ENCODE measurements at regions not wholly inside any gene's neighbourhood (a gene's known extent, or its start where the extent isn't known, plus 50 kb on each side); places are given as distances from the start of the nearest gene placed in this dataset.

DNA sequence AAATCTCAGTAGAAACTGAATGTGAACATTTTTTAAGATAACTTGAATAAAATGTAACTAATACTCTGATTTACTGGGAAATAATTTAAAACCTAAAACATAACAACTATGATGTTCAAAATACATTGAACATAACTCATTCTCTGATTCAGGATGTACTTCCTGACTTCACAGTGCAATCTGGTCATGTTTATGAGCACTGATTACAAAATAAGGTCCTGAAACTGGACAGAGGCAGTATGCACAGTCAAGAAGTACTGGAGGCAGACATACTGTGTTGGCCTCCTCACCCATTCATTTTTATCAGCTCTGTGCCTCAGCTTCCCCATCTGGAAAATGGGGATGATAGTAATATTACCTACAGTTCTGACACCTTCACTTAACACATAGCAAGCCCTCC, 651.3 kb downstream of the PTPRC start:
- Mint-ChIP-seq H3K36me3 (no peaks in the 10 kb centered on the region), H3K9me3 (peaks cover 0 to 9% of the 10 kb centered on the region in 2 donors), H3K27ac (no peak overlapping the region)
- no peak for ATAC-seq
- no peak for DNase-seq (ENCODE audit: low spot score in 2 of 2)

DNA sequence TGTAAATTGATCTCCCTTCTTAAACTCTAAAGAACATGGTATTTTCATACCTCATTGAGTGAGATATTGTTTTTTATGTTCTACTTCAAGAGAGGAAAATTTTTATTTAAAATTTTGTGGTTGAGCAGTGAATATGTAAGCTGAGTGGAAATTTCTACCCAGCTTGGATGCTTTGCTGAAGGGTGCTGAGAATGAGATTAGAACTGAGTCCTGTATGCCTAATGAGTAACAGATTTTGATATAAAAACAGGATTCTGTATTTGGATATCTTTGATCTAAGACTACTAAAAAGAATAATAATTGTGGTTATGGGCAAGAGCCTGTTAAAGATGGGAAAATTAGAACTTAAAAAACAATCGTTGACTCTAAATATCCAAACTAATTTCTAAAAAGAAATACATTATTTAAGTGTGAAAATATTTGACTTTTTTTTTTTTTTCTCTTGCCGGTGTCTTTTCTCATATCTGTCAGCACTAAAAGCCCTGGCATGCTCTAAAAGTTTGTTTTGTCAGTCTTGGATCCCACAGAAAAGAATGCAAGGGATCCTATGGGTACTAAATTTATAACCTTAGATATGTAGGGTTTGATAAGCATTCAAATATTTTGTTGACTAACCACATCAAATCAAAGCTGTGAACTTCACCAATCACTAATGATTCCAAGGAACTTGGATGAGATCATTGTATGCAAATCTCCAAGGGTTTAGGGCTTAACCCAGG, 652.3 kb downstream of the PTPRC start:
- no peak for DNase-seq (ENCODE audit: low spot score in 2 of 2)
- no peaks in the 10 kb centered on the region for H3K36me3 Mint-ChIP-seq
- peaks cover 0 to 4% of the 10 kb centered on the region in 2 donors for H3K9me3 Mint-ChIP-seq
- no peak overlapping the region for H3K27ac Mint-ChIP-seq
- ATAC-seq = no peak

DNA sequence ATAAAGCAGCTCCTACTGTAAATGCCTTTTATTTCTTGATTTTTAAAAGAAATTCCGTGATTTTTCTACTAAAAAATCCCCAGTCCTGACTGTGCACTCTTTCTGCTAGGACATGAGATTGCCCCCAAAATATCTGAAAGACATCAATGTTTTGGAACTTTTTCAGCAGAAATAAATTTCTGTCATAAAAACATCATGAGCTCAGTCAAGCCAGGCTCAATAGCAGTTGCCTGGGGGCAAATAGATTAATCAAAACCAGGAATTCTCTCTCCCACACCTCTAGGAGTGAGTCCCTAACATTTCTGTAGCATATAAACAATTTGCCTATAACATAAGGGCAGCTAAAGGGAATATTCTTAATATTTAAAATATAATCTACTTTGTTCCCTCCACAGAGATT, 654.1 kb downstream of the PTPRC start:
- no peaks in the 10 kb centered on the region for H3K9me3 Mint-ChIP-seq
- no peak for DNase-seq (ENCODE audit: low spot score in 2 of 2)
- no peaks in the 10 kb centered on the region for H3K36me3 Mint-ChIP-seq
- ATAC-seq = no peak
- no peak overlapping the region for H3K27ac Mint-ChIP-seq

DNA sequence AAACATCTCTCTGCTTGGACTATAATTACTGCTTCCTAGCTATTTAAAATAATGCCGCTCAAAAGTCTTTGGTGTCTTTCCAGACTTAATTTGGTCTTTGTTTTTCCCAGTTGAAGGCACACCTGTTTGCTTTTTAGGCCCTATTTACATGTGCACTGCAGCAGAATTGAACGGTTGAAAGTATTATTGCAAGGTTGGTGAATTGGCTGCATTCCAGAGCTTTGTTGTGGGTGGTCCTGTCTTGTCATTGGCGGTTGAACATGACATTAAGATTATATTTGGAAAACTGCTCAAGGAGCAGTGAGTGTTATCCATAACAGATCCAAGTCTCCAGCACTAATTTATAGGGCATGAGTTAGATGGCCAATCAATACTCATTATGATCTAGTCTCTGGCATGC, 656.3 kb downstream of the PTPRC start:
- ATAC-seq (no peak), DNase-seq (ENCODE audit: low spot score in 2 of 2) (no peak)
- Mint-ChIP-seq H3K27ac (no peak overlapping the region), H3K9me3 (no peaks in the 10 kb centered on the region), H3K36me3 (no peaks in the 10 kb centered on the region)

DNA sequence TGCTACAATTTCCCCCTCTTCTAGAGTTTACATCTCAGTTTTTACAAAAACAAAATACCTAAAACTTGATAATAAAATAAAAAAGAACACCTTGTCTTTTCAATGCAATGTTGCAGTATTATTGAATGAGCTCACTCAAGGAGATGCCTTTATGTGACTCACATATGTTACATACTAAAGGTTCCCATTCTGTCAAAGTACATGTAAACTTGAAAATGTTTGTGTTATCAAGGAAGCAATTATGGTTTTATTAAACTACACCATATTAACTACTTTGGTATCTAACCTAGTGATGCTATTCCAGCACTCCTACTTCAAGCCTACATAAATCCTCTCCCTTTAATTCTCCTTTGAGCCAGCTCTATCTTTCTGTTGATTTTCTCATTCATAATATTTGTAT, 658.3 kb downstream of the PTPRC start:
- no peak for DNase-seq (ENCODE audit: low spot score in 2 of 2)

DNA sequence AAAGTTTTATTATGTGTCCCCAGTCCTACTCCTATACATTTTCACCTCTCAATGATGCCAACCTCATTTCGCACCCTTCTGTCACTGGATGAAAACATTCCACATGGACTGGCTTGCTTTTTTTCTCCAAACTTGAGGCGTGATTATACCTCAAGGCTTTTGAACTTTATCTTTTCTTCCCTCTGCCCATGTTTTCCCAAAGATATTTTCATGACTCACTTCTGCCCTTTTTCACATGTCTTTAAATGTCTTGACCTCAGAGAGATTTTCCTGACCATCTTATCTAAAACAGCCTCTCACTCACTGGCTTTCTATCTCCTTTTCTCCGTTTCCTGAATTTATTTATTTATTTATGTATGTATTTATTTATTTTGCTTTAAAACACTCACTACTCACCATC, 659.0 kb downstream of the PTPRC start:
- ATAC-seq (no peak), DNase-seq (ENCODE audit: low spot score in 2 of 2) (no peak)
- no peaks in the 10 kb centered on the region for H3K9me3 Mint-ChIP-seq
- H3K27ac Mint-ChIP-seq = no peak overlapping the region
- H3K36me3 Mint-ChIP-seq = no peaks in the 10 kb centered on the region

More for the DNA sequence above, 658.3 kb downstream of the PTPRC start:
- no peaks in the 10 kb centered on the region for H3K36me3 Mint-ChIP-seq
- no peak overlapping the region for H3K27ac Mint-ChIP-seq
- no peaks in the 10 kb centered on the region for H3K9me3 Mint-ChIP-seq
- ATAC-seq = no peak

DNA sequence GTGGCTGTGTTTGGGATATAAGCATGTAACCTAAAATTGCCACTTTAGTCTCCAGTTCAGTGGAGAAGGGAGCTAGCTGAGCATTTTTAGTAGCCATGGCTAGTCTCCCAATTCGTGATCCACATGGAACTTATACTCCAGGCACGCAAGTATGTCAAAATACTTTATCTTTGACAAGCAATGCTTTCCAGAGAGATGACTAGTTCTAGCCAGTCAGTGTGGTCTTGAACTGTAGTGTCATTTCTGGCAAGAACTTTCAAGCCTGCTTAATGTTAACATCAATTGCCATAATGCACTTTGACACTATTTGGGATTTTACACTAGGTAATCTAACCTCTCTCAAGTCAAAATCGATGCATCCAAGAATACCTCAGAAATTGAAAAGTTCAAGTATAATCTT, 660.0 kb downstream of the PTPRC start:
- no peaks in the 10 kb centered on the region for H3K9me3 Mint-ChIP-seq
- ATAC-seq (no peak), DNase-seq (ENCODE audit: low spot score in 2 of 2) (no peak)
- H3K27ac Mint-ChIP-seq = no peak overlapping the region
- peaks cover 0 to 3% of the 10 kb centered on the region in 2 donors for H3K36me3 Mint-ChIP-seq

DNA sequence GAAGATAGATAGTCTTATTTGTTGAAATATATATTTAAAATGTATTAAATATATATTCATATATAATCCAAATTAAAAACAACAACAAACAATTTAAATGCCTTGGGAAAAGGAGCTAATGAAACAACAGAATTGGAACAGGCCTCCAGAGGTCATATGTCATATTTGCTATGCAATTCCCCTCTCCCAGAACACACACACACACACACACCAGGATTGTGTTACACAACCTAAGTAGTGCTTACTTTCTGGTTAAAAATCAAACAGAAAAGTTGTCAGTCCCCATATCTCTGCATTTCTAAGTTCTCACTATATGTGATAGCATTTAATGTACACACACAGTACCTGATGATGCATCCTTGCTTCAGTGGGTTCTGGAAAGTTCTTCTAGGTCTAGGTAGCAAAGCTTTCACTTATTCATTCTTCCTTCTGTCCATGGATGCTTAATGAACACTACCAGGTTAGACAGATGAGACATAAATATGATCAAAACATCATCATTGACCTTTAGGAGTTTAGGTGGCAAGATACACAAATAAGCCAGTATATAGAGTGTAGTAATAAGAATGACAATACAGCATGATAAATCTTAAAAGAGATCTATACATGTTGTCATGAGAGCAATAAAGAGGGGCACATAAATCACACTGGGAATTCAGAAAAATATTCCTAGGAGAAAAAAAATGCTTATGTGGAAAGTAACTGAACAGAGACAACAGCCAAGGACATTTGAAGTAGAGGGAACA, 662.8 kb downstream of the PTPRC start:
- ATAC-seq (no peak), DNase-seq (ENCODE audit: low spot score in 2 of 2) (no peak)
- Mint-ChIP-seq H3K27ac (no peak overlapping the region), H3K9me3 (no peaks in the 10 kb centered on the region), H3K36me3 (peaks cover 4 to 7% of the 10 kb centered on the region in 2 donors)

DNA sequence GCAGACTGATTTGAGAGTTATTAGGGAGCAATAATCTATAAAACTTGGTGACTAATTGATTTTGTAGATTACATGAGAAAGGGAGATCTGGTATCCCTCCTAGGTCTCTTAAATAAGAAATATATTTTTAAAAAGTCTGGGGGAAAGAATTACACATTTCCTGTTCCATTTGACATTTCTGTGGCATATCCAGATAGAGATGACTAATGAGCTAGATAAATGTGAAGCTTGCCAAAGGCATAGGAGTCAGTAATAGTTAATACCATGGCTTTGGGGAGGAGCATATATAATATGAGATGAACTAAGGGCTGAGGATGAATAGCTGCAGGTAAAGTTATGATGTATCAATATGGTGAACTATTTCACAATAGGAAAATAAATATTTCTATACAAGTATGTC, 663.7 kb downstream of the PTPRC start:
- Mint-ChIP-seq H3K27ac (no peak overlapping the region), H3K9me3 (no peaks in the 10 kb centered on the region), H3K36me3 (peaks cover 4 to 7% of the 10 kb centered on the region in 2 donors)
- DNase-seq (ENCODE audit: low spot score in 2 of 2) (no peak), ATAC-seq (peak; percentile 70 to 71)

DNA sequence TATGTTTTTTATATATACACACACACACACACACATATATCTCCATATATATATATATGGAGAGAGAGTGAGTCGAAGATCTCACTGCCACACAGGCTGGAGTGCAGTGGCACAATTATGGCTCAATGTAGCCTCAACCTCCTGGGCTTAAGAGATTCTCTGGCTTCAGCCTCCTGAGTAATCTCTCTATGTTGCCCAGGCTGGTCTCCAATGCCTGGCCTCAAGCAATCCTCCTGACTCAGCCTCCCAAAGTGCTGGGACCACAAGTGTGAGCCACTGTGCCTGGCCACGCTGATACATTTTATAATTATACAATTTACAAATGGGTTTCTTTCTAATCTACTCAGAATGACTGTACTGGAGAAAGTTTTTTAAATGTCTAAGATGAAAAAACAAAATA, 664.2 kb downstream of the PTPRC start:
- peaks cover 4 to 7% of the 10 kb centered on the region in 2 donors for H3K36me3 Mint-ChIP-seq
- ATAC-seq (peak; percentile 27 to 62), DNase-seq (ENCODE audit: low spot score in 2 of 2) (no peak)

DNA sequence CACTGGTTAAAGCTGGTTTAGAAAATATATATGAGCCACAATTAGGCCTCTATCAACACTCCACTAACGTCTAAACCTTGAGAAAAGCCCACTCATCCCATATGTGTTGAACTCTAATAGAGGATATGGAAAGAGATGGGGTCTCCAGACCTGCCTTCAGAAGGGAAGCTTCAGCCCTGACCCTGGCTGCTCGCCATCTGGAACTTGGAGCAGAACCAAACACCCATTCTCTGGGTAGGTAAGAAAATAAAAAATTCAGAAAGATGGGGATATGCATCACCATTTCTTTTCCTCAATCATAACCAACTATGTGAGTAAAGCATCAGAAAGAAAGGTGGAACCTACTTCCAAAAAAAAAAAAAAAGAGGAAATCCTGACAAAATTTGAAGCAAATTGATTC, 666.2 kb downstream of the PTPRC start:
- H3K9me3 Mint-ChIP-seq = peaks cover 0 to 8% of the 10 kb centered on the region in 2 donors
- no peak overlapping the region for H3K27ac Mint-ChIP-seq
- DNase-seq (ENCODE audit: low spot score in 2 of 2) (no peak), ATAC-seq (no peak)
- H3K36me3 Mint-ChIP-seq = peaks cover 4 to 17% of the 10 kb centered on the region in 2 donors

More for the DNA sequence above, 664.2 kb downstream of the PTPRC start:
- Mint-ChIP-seq H3K27ac (no peak overlapping the region), H3K9me3 (no peaks in the 10 kb centered on the region)

DNA sequence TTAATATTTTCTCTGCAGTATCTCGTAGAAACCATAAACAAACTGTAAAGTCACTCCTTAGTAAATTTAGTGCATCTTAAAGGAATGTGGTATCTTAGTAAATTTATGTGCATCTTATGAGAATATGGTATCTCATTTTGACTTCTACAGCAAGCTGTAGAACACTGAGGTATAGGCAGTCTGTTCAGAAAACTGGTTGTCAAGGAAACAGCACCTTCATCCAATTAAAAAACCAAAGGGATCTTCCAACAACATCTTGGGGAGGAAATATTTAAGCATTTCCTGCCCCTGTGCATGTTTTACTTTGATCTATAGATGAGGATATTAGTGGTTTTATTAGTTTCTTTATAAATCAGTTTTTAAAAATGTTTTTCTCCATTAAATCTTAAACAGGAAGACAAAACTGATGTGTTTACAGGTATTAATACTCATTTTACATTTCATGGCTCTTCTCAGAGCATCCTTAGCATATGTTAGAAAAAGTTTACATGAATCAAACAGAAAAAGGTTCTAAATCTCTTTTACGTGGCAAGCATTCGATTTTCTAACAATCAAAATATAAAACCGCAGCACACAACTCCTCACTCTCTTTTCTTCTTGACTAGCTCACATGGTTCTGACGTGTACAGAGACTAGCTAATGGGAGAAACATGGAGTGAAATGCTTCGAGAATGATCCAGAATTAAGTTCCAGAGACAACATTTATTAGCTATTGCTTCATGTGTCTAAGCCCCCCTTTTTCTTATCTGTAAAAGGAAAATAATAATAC, 668.8 kb downstream of the PTPRC start:
- Mint-ChIP-seq H3K36me3 (peaks cover 4 to 22% of the 10 kb centered on the region in 2 donors), H3K27ac (peak overlapping the region in 1 of 2 donors; percentile 69), H3K9me3 (peaks cover 0 to 9% of the 10 kb centered on the region in 2 donors)
- no peak for ATAC-seq
- no peak for DNase-seq (ENCODE audit: low spot score in 2 of 2)

DNA sequence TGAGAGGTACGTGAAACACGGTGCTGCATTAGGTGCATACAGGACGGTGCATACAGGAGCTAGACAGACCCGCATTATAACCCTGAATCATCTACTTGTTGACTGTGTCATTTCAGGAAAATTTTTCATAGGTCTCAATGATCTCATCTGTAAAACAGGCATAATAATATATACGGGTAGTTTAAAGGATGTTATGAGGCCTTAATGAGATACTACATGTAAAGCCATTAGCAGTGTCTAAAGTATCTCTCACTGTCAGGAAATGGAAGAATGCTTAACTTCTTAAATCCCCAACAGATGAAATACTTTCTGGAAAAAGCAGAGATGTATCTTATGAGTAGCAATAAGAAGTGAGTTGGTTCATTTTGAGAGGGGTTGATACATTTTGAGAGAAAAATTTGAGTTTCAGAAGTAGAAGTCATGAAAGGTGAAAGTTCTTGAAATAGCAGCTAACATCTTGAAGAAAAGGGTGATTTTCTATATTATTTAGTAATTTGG, 669.6 kb downstream of the PTPRC start:
- DNase-seq (ENCODE audit: low spot score in 2 of 2) = no peak
- Mint-ChIP-seq H3K27ac (peak overlapping the region in 1 of 2 donors; percentile 81), H3K9me3 (peaks cover 0 to 9% of the 10 kb centered on the region in 2 donors), H3K36me3 (peaks cover 4 to 22% of the 10 kb centered on the region in 2 donors)
- ATAC-seq = peak; percentile 74 to 92

DNA sequence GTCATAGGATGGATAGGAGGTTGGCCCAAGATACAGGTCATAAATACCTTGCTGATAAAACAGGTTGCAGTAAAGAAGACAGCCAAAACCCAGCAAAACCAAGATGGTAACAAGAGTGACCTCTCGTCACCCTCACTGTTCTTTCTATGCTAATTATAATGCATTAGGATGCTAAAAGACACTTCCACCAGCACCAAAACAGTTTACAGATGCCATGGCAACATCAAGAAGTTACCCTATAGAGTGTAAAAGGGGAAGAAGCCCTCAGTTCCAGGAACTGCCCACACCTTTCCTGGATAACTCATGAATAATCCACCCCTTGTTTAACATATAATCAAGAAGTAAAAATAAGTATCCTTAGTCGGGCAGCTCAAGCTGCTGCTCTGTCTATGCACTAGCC, 671.9 kb downstream of the PTPRC start:
- Mint-ChIP-seq H3K36me3 (peaks cover 0 to 15% of the 10 kb centered on the region in 2 donors), H3K27ac (no peak overlapping the region), H3K9me3 (peaks cover 0 to 9% of the 10 kb centered on the region in 2 donors)
- ATAC-seq = no peak
- DNase-seq (ENCODE audit: low spot score in 2 of 2) = no peak

DNA sequence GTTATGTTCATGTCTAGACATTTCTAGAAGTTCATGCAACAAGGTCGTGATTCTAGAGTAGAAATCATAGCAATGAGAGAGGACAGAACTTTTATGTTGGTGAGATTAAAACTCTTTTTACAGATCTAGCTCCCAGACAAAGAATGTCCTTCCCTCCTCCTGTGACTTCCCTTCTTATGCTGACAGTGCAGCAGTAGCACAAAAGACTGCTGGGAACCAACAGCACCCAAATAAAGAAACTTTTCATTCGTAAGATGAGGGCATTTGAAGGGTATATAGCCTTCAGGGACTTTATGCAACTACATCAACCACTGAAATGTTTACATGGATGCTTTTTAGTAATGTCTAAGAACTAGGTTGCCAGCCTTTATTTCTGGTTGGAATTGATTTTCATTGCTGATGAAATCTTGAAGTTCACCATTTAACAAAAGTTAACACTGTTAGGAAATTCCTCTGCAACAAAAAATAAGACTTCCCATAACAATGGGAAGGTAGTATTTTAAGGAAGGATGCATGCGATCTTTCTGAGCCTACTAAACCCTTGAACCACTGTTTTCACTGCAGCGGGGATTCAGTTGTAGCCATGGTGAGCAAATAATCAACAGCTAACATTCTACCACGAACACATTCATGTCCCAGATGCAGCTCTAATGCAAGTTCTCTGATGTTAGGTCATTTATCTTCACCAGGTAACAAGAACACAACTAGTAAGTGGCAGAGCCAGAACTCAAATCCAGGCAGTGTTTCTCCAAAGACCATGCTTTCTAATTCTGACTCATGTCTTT, 672.8 kb downstream of the PTPRC start:
- ATAC-seq (no peak), DNase-seq (ENCODE audit: low spot score in 2 of 2) (no peak)
- Mint-ChIP-seq H3K27ac (no peak overlapping the region), H3K36me3 (peaks cover 0 to 15% of the 10 kb centered on the region in 2 donors), H3K9me3 (peaks cover 0 to 9% of the 10 kb centered on the region in 2 donors)

DNA sequence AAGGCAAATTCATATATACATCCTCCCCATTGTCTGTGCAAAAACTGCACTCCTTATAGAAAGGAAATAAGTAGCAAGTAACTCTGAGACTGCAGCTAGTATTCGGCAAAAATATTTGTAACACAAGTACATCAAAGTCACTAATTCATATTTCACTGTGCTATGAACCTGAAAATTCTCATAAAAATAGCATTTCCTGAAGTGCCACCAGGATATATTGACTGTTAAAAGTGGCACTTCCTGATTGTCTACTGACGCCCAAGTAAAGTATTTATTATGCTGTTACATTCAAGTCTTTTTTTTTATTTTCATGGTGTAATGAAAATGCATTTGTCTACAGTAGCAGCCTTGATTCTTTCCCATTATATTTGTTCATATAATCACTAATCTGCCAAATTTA, 673.8 kb downstream of the PTPRC start:
- Mint-ChIP-seq H3K27ac (no peak overlapping the region), H3K9me3 (peaks cover 0 to 9% of the 10 kb centered on the region in 2 donors), H3K36me3 (peaks cover 0 to 15% of the 10 kb centered on the region in 2 donors)
- DNase-seq (ENCODE audit: low spot score in 2 of 2) (no peak), ATAC-seq (no peak)

All from activated naive CD4-positive, alpha-beta T cell treated with anti-CD3 and anti-CD28 coated beads, Interleukin-2, amount 50 U/mL, for 72 hours (primary cell).